H9 (cell line): ENCODE measurements at regions not wholly inside any gene's neighbourhood (a gene's known extent, or its start where the extent isn't known, plus 50 kb on each side); places are given as distances from the start of the nearest gene placed in this dataset.

Source experiments
- DNase-seq: peaks from one replicate; pipeline ENCODE4 v3.0.0-alpha.2; 2017
- H2AFZ ChIP-seq: one replicate; pipeline ENCODE4 v1.6.1; 2013; ENCODE audit warnings: mild to moderate bottlenecking, low read length, control low read depth, moderate library complexity
- H2AK5ac ChIP-seq: 2 replicates; pipeline ENCODE4 v1.6.1; 2013; ENCODE audit warnings: low read length, control low read depth, mixed read lengths; ENCODE audit not compliant: insufficient read length
- H2BK120ac ChIP-seq: one replicate; pipeline ENCODE4 v1.6.1; 2013; ENCODE audit warnings: low read depth, mild to moderate bottlenecking, low read length, control low read depth, inconsistent platforms; ENCODE audit not compliant: poor library complexity, severe bottlenecking
- H2BK12ac ChIP-seq: 2 replicates; pipeline ENCODE4 v1.6.1; 2013; ENCODE audit warnings: low read length, control low read depth, mixed read lengths, low read depth; ENCODE audit not compliant: insufficient read length
- H2BK15ac ChIP-seq: 2 replicates; pipeline ENCODE4 v1.6.1; 2013; ENCODE audit warnings: low read depth, low read length, control low read depth
- H2BK20ac ChIP-seq: one replicate; pipeline ENCODE4 v1.6.1; 2013; ENCODE audit warnings: low read depth, mild to moderate bottlenecking, low read length, control low read depth, inconsistent platforms; ENCODE audit not compliant: poor library complexity, severe bottlenecking
- H2BK5ac ChIP-seq: 2 replicates; pipeline ENCODE4 v1.6.1; 2013; ENCODE audit warnings: low read length, control low read depth, mixed read lengths; ENCODE audit not compliant: insufficient read length
- H3K14ac ChIP-seq: 2 replicates; pipeline ENCODE4 v1.6.1; 2013; ENCODE audit warnings: low read length, control low read depth; ENCODE audit not compliant: insufficient read depth
- H3K18ac ChIP-seq: 2 replicates; pipeline ENCODE4 v1.6.1; 2013; ENCODE audit warnings: low read depth, mild to moderate bottlenecking, mixed read lengths, low read length, control low read depth; ENCODE audit not compliant: insufficient read length
- H3K23ac ChIP-seq: 2 replicates; pipeline ENCODE4 v1.6.1; 2013; ENCODE audit warnings: low read length, control low read depth, mixed read lengths, low read depth; ENCODE audit not compliant: insufficient read length
- H3K23me2 ChIP-seq: 2 replicates; pipeline ENCODE4 v1.6.1; 2013; ENCODE audit warnings: low read depth, mild to moderate bottlenecking, mixed read lengths, low read length, control low read depth; ENCODE audit not compliant: insufficient read length, poor library complexity, severe bottlenecking
- H3K27ac ChIP-seq: 2 replicates; pipeline ENCODE4 v1.5.1; 2013; ENCODE audit warnings: low read length, control low read depth, mixed read lengths, low read depth; ENCODE audit not compliant: insufficient read length
- H3K27me3 ChIP-seq: 2 replicates; pipeline ENCODE4 v1.6.1; 2013; ENCODE audit warnings: low read length, control low read depth, inconsistent platforms; ENCODE audit not compliant: insufficient read depth
- H3K4ac ChIP-seq: 2 replicates; pipeline ENCODE4 v1.6.1; 2013; ENCODE audit warnings: low read depth, mild to moderate bottlenecking, control low read depth, inconsistent platforms, low read length, moderate library complexity
- H3K4me1 ChIP-seq: 2 replicates; pipeline ENCODE4 v1.6.1; 2013; ENCODE audit warnings: low read length, control low read depth, inconsistent platforms; ENCODE audit not compliant: insufficient read depth
- H3K4me2 ChIP-seq: 2 replicates; pipeline ENCODE4 v1.6.1; 2013; ENCODE audit warnings: low read length, control low read depth, mixed read lengths; ENCODE audit not compliant: insufficient read length, insufficient read depth
- H3K56ac ChIP-seq: 2 replicates; pipeline ENCODE4 v1.6.1; 2013; ENCODE audit warnings: low read depth, mild to moderate bottlenecking, mixed read lengths, low read length, control low read depth; ENCODE audit not compliant: insufficient read length
- H3K79me1 ChIP-seq: 2 replicates; pipeline ENCODE4 v1.6.1; 2013; ENCODE audit warnings: low read depth, mild to moderate bottlenecking, moderate library complexity, low read length, control low read depth, inconsistent platforms; ENCODE audit not compliant: insufficient read depth, poor library complexity, severe bottlenecking
- H3K79me2 ChIP-seq: 2 replicates; pipeline ENCODE4 v1.6.1; 2013; ENCODE audit warnings: low read length, control low read depth, inconsistent platforms; ENCODE audit not compliant: insufficient read depth
- H3K9ac ChIP-seq: 2 replicates; pipeline ENCODE4 v1.6.1; 2013; ENCODE audit warnings: low read length, control low read depth, mixed read lengths; ENCODE audit not compliant: insufficient read length; ENCODE audit errors: extremely low read depth
- H3K9me3 ChIP-seq: one replicate; pipeline ENCODE4 v1.6.1; 2013; ENCODE audit warnings: low read depth, low read length, inconsistent platforms; ENCODE audit not compliant: control insufficient read depth
- H3T11ph ChIP-seq: one replicate; pipeline ENCODE4 v1.6.1; 2013; ENCODE audit warnings: mild to moderate bottlenecking, low read length, control low read depth, inconsistent platforms
- H4K20me1 ChIP-seq: one replicate; pipeline ENCODE4 v1.6.1; 2013; ENCODE audit not compliant: control insufficient read depth, insufficient read length, insufficient read depth
- H4K5ac ChIP-seq: 2 replicates; pipeline ENCODE4 v1.6.1; 2013; ENCODE audit warnings: low read depth, mild to moderate bottlenecking, mixed read lengths, low read length, control low read depth; ENCODE audit not compliant: insufficient read length
- H4K8ac ChIP-seq: replicated peaks from 2 replicates; pipeline ENCODE4 v1.6.1; 2013; ENCODE audit warnings: low read length, control low read depth, mixed read lengths, low read depth; ENCODE audit not compliant: insufficient read length
- H4K91ac ChIP-seq: 2 replicates; pipeline ENCODE4 v1.6.1; 2013; ENCODE audit warnings: low read depth, mild to moderate bottlenecking, moderate library complexity, mixed read lengths, low read length, control low read depth; ENCODE audit not compliant: insufficient read length
- H3K27ac Mint-ChIP-seq, 3 experiments: 2 replicates in 2 of 3; 3 replicates in 1 of 3; pipeline ENCODE4 v1.8.0; 2020 to 2021; ENCODE audit warnings: mixed read lengths in 3 of 3, mild to moderate bottlenecking in 1 of 3, moderate library complexity in 1 of 3
- H3K27me3 Mint-ChIP-seq: 2 replicates; pipeline ENCODE4 v1.8.0; 2021; ENCODE audit warnings: low read depth, mild to moderate bottlenecking, moderate library complexity, mixed read lengths
- H3K36me3 Mint-ChIP-seq, 3 experiments: 2 replicates in 2 of 3; 3 replicates in 1 of 3; pipeline ENCODE4 v1.8.0; 2020 to 2021; ENCODE audit warnings: low read depth in 3 of 3, mixed read lengths in 3 of 3; ENCODE audit not compliant: insufficient read depth in 1 of 3
- H3K4me1 Mint-ChIP-seq, 2 experiments: 2 replicates each; pipeline ENCODE4 v1.8.0; 2020; ENCODE audit warnings: mixed read lengths in 2 of 2
- H3K4me3 Mint-ChIP-seq, 2 experiments: 2 replicates in 1 of 2; 3 replicates in 1 of 2; pipeline ENCODE4 v1.8.0; 2020 to 2021; ENCODE audit warnings: mild to moderate bottlenecking in 2 of 2, mixed read lengths in 2 of 2, moderate library complexity in 1 of 2
- H3K9me3 Mint-ChIP-seq, 2 experiments: 2 replicates in 1 of 2; 3 replicates in 1 of 2; pipeline ENCODE4 v1.8.0; 2020; ENCODE audit warnings: mild to moderate bottlenecking in 2 of 2, mixed read lengths in 2 of 2, moderate library complexity in 1 of 2
- WGBS: extraction: QIAGEN DNeasy Blood & Tissue Kit; methylation state at CpG from one replicate; pipeline ENCODE4 v1.1.7; 2013; ENCODE audit warnings: missing lambda C conversion rate, low lambda C conversion rate, mixed read lengths; ENCODE audit not compliant: insufficient read length; ENCODE audit errors: extremely low coverage; 5-methylcytosine and 5-hydroxymethylcytosine counted together
- TF ChIP-seq, protein P1 (sequence below): fragments of 200-600 bp; sonication (generic); conservative IDR thresholded peaks from 3 replicates; pipeline ENCODE4 v1.8.0; 2021; ENCODE audit warnings: antibody characterized with exemption, mild to moderate bottlenecking

DNA sequence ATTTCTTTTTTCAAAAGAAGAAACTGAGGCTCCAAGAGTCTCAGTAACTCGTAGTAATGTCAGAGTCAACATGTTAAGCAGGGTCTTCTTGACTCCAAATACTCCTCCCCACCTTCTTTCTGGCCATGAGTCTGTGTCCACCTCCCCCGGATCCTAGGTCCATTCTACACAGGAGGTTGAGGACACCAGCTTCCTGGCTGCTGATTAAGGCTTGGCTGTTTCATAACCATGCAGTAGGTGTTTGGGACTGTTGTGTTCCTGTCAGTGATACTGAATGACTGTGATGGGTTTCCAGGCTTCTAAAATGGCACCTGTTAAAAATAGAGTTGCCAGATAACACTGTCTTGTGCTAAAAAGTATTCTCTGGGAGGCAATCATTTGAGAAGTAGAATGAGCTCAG is 130.8 kb upstream of the IL12A start:
- no peak overlapping the region for H3T11ph ChIP-seq
- H3K23ac ChIP-seq, result no peak overlapping the region
- no peak overlapping the region for H3K4me2 ChIP-seq
- no peak overlapping the region for H3K9ac ChIP-seq
- WGBS, result no CpG with 5 or more reads among the region's 2 CpGs
- Mint-ChIP-seq H3K27me3 (no peaks in the 10 kb centered on the region), H3K4me3 (no peak overlapping the region), H3K36me3 (no peaks in the 10 kb centered on the region), H3K27ac (no peak overlapping the region), H3K4me1 (peaks cover 35 to 41% of the 10 kb centered on the region in 2 experiments), H3K9me3 (no peaks in the 10 kb centered on the region)
- no peak overlapping the region for H2BK20ac ChIP-seq
- H3K14ac ChIP-seq, result no peak overlapping the region
- H4K5ac ChIP-seq, result no peak overlapping the region
- no peak overlapping the region for H3K18ac ChIP-seq
- no peak overlapping the region for H2BK15ac ChIP-seq
- no peak overlapping the region for H3K27ac ChIP-seq
- no peaks in the 10 kb centered on the region for H3K27me3 ChIP-seq
- no peaks in the 10 kb centered on the region for H3K23me2 ChIP-seq
- H3K4me1 ChIP-seq, result peaks cover 5% of the 10 kb centered on the region; the same call in 1 of the 2 replicates
- H2AFZ ChIP-seq, result no peak overlapping the region
- no peaks in the 10 kb centered on the region for H4K20me1 ChIP-seq
- H2BK5ac ChIP-seq, result no peak overlapping the region
- H4K8ac ChIP-seq, result no peak overlapping the region
- no peak for DNase-seq
- H4K91ac ChIP-seq, result no peak overlapping the region
- H3K56ac ChIP-seq, result no peak overlapping the region
- H3K4ac ChIP-seq, result no peak overlapping the region
- H2AK5ac ChIP-seq, result no peak overlapping the region
- TF ChIP-seq, protein P1, sequence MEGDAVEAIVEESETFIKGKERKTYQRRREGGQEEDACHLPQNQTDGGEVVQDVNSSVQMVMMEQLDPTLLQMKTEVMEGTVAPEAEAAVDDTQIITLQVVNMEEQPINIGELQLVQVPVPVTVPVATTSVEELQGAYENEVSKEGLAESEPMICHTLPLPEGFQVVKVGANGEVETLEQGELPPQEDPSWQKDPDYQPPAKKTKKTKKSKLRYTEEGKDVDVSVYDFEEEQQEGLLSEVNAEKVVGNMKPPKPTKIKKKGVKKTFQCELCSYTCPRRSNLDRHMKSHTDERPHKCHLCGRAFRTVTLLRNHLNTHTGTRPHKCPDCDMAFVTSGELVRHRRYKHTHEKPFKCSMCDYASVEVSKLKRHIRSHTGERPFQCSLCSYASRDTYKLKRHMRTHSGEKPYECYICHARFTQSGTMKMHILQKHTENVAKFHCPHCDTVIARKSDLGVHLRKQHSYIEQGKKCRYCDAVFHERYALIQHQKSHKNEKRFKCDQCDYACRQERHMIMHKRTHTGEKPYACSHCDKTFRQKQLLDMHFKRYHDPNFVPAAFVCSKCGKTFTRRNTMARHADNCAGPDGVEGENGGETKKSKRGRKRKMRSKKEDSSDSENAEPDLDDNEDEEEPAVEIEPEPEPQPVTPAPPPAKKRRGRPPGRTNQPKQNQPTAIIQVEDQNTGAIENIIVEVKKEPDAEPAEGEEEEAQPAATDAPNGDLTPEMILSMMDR, result no peak
- no peaks in the 10 kb centered on the region for H3K79me1 ChIP-seq
- no peaks in the 10 kb centered on the region for H3K9me3 ChIP-seq
- no peaks in the 10 kb centered on the region for H3K79me2 ChIP-seq
- H2BK120ac ChIP-seq, result no peak overlapping the region
- no peak overlapping the region for H2BK12ac ChIP-seq
